Stimulated activated CD4-positive, alpha-beta T cell treated with anti-CD3 and anti-CD28 coated beads, Interleukin-15, amount 100 ng/mL, for 48 hours (primary cell): ENCODE measurements at regions not wholly inside any gene's neighbourhood (a gene's known extent, or its start where the extent isn't known, plus 50 kb on each side); places are given as distances from the start of the nearest gene placed in this dataset.

Source experiments
- DNase-seq, 2 donors: peaks; one replicate each; pipeline ENCODE4 v3.0.0-alpha.2; 2020; ENCODE audit warnings: low read depth in 2 of 2

GRCh38 chr10:78755063-78755701 lies 313.6 kb upstream of the ZMIZ1 start:
- no peak for DNase-seq

GRCh38 chr10:78755877-78756455 lies 312.8 kb upstream of the ZMIZ1 start:
- DNase-seq = no peak

- no peak for DNase-seq
These were observed 312.0 kb upstream of the ZMIZ1 start for GRCh38 chr10:78756604-78757343.

GRCh38 chr10:78757344-78757925 lies 311.3 kb upstream of the ZMIZ1 start:
- DNase-seq = no peak

- no peak for DNase-seq
These were observed 310.6 kb upstream of the ZMIZ1 start for GRCh38 chr10:78758176-78758575.

GRCh38 chr10:78759456-78760120 lies 309.2 kb upstream of the ZMIZ1 start:
- no peak for DNase-seq

GRCh38 chr10:78760463-78761310 lies 308.1 kb upstream of the ZMIZ1 start:
- DNase-seq = no peak

GRCh38 chr10:78761311-78761781 lies 307.4 kb upstream of the ZMIZ1 start:
- no peak for DNase-seq

- DNase-seq = no peak
These were observed 306.6 kb upstream of the ZMIZ1 start for GRCh38 chr10:78762086-78762630.

GRCh38 chr10:78763234-78763633 lies 305.5 kb upstream of the ZMIZ1 start:
- no peak for DNase-seq

- DNase-seq = peak; percentile 46 to 55
These were observed 304.9 kb upstream of the ZMIZ1 start for GRCh38 chr10:78763651-78764395.

GRCh38 chr10:78764436-78764835 lies 304.3 kb upstream of the ZMIZ1 start:
- no peak for DNase-seq

GRCh38 chr10:78764846-78765430 lies 303.8 kb upstream of the ZMIZ1 start:
- no peak for DNase-seq

- no peak for DNase-seq
These were observed 302.9 kb upstream of the ZMIZ1 start for GRCh38 chr10:78765726-78766335.

- DNase-seq = no peak
These were observed 302.2 kb upstream of the ZMIZ1 start for GRCh38 chr10:78766603-78767002.

- no peak for DNase-seq
These were observed 300.5 kb upstream of the ZMIZ1 start for GRCh38 chr10:78768041-78768835.

GRCh38 chr10:78768876-78769275 lies 299.9 kb upstream of the ZMIZ1 start:
- no peak for DNase-seq

GRCh38 chr10:78769526-78769925 lies 299.2 kb upstream of the ZMIZ1 start:
- DNase-seq = no peak
